Lower leg skin (tissue), 3 donors: ENCODE measurements at regions not wholly inside any gene's neighbourhood (a gene's known extent, or its start where the extent isn't known, plus 50 kb on each side); places are given as distances from the start of the nearest gene placed in this dataset.

Experiments used
- DNase-seq, 2 donors: peaks; one replicate each; pipeline ENCODE4 v3.0.0-alpha.2; 2019; ENCODE audit warnings: low spot score in 2 of 2
- H3K4me3 ChIP-seq: fragments of 200-600 bp; sonication (generic); 2 replicates; pipeline ENCODE4 v1.5.1; 2017; ENCODE audit warnings: mild to moderate bottlenecking, low read depth; ENCODE audit not compliant: poor library complexity, severe bottlenecking
- POLR2A ChIP-seq, 2 donors: fragments of 450-650 bp; IDR thresholded peaks; one replicate each; pipeline ENCODE4 v1.6.1; 2016 to 2017; ENCODE audit warnings: antibody characterized with exemption in 2 of 2, mild to moderate bottlenecking in 1 of 2, moderate library complexity in 1 of 2
- WGBS, 2 donors: methylation state at CpG; one replicate each; pipeline ENCODE4 v1.1.5; 2018; 5-methylcytosine and 5-hydroxymethylcytosine counted together
- intact Hi-C: fragments of 100-400 bp; cut with DNase I; formaldehyde crosslinking; loops from one replicate; pipeline ENCODE4 v1.15.0; 2023; ENCODE audit warnings: low total_unique reads

GRCh38 chr14:52119030-52119429, 50.2 kb upstream of the NID2 start:
- TF ChIP-seq POLR2A (IDR thresholded peaks at IDR 0.05), result no peak
- intact Hi-C loops, result no loop called here
- 69 to 76% methylated on average over 3 of the region's 3 CpGs for WGBS, 2 donors
- H3K4me3 ChIP-seq, result no peak overlapping the region
- DNase-seq, result no peak
